ENCODE measurements at regions not wholly inside any gene's neighbourhood (a gene's known extent, or its start where the extent isn't known, plus 50 kb on each side); places are given as distances from the start of the nearest gene placed in this dataset.

GRCh38 chr9:7320139-7320538, 479.4 kb downstream of the DMAC1 start:
- TF ChIP-seq POLR2A (IDR thresholded peaks at IDR 0.05) (no peak), CTCF (IDR thresholded peaks at IDR 0.05) (no peak)

Data from right lobe of liver (tissue), 4 donors.